Esophagus (tissue), 2 donors: ENCODE measurements at regions not wholly inside any gene's neighbourhood (a gene's known extent, or its start where the extent isn't known, plus 50 kb on each side); places are given as distances from the start of the nearest gene placed in this dataset.
"Not testable (repeated sequence)": the region's sequence is repeated elsewhere in the genome, so short reads cannot be mapped to it uniquely, and the experiment has no call there.

Source experiments
- H3K27ac ChIP-seq, 2 donors: one replicate each; pipeline ENCODE4 v1.5.1; 2013; ENCODE audit warnings: low read depth in 2 of 2, mild to moderate bottlenecking in 2 of 2, inconsistent platforms in 1 of 2, low read length in 1 of 2, moderate library complexity in 1 of 2
- H3K27me3 ChIP-seq, 2 donors: one replicate each; pipeline ENCODE4 v1.6.1; 2013; ENCODE audit warnings: low read length in 2 of 2, control low read depth in 1 of 2, mild to moderate bottlenecking in 1 of 2; ENCODE audit not compliant: insufficient read depth in 2 of 2, control insufficient read depth in 1 of 2
- H3K36me3 ChIP-seq, 2 donors: one replicate each; pipeline ENCODE4 v1.6.1; 2013; ENCODE audit warnings: low read length in 1 of 2; ENCODE audit not compliant: control insufficient read depth in 2 of 2, insufficient read depth in 2 of 2
- H3K4me1 ChIP-seq, 2 donors: one replicate each; pipeline ENCODE4 v1.6.1; 2013; ENCODE audit warnings: low read length in 1 of 2; ENCODE audit not compliant: control insufficient read depth in 2 of 2, insufficient read depth in 2 of 2
- H3K4me3 ChIP-seq, 2 donors: one replicate each; pipeline ENCODE4 v1.5.1; 2013; ENCODE audit warnings: low read length in 2 of 2, mild to moderate bottlenecking in 2 of 2, low read depth in 1 of 2, moderate library complexity in 1 of 2
- H3K9me3 ChIP-seq, 2 donors: one replicate each; pipeline ENCODE4 v1.6.1; 2013; ENCODE audit warnings: mild to moderate bottlenecking in 2 of 2, low read depth in 1 of 2, low read length in 1 of 2, moderate library complexity in 1 of 2; ENCODE audit not compliant: control insufficient read depth in 2 of 2, insufficient read depth in 1 of 2
- WGBS, 2 donors: extraction: QIAGEN DNeasy Blood & Tissue Kit; methylation state at CpG; one replicate each; pipeline ENCODE4 v1.1.7; 2013; 5-methylcytosine and 5-hydroxymethylcytosine counted together
- donor health status: healthy with polysubstance abuse.
- donor health status: Bipolar disorder and iron deficiency.

GRCh38 chr7:96861-97260, 95.5 kb upstream of the FAM20C start:
- WGBS, 2 donors: 74 to 78% methylated on average over 6 of the region's 6 CpGs
- Histone ChIP-seq H3K4me3 (no peak overlapping the region), H3K4me1 (peaks cover 0 to 6% of the 10 kb centered on the region in 2 donors), H3K36me3 (no peaks in the 10 kb centered on the region), H3K27me3 (peaks cover 0 to 3% of the 10 kb centered on the region in 2 donors), H3K9me3 (peaks cover 0 to 4% of the 10 kb centered on the region in 2 donors), H3K27ac (no peak overlapping the region)

GRCh38 chr7:97310-97841, 95.0 kb upstream of the FAM20C start:
- peaks cover 0 to 6% of the 10 kb centered on the region in 2 donors for H3K4me1 ChIP-seq
- 63 to 64% methylated on average over 3 of the region's 3 CpGs for WGBS, 2 donors
- H3K9me3 ChIP-seq: peaks cover 0 to 4% of the 10 kb centered on the region in 2 donors
- no peak overlapping the region for H3K27ac ChIP-seq
- no peaks in the 10 kb centered on the region for H3K36me3 ChIP-seq
- peaks cover 0 to 3% of the 10 kb centered on the region in 2 donors for H3K27me3 ChIP-seq
- H3K4me3 ChIP-seq: no peak overlapping the region

- H3K4me3 ChIP-seq: no peak overlapping the region
- H3K27ac ChIP-seq: no peak overlapping the region
- H3K27me3 ChIP-seq: peaks cover 0 to 3% of the 10 kb centered on the region in 2 donors
- H3K9me3 ChIP-seq: peaks cover 0 to 4% of the 10 kb centered on the region in 2 donors
- H3K4me1 ChIP-seq: no peaks in the 10 kb centered on the region
- WGBS, 2 donors: 82 to 83% methylated on average over 10 of the region's 10 CpGs
- H3K36me3 ChIP-seq: no peaks in the 10 kb centered on the region
Measured at GRCh38 chr7:101146-102046, 91.0 kb upstream of the FAM20C start.

GRCh38 chr7:102047-102711, 90.2 kb upstream of the FAM20C start:
- H3K27ac ChIP-seq: no peak overlapping the region
- H3K4me1 ChIP-seq: no peaks in the 10 kb centered on the region
- H3K36me3 ChIP-seq: no peaks in the 10 kb centered on the region
- H3K4me3 ChIP-seq: no peak overlapping the region
- H3K27me3 ChIP-seq: no peaks in the 10 kb centered on the region
- peaks cover 0 to 4% of the 10 kb centered on the region in 2 donors for H3K9me3 ChIP-seq
- 81 to 85% methylated on average over 13 of the region's 13 CpGs for WGBS, 2 donors

GRCh38 chr7:102721-103120, 89.7 kb upstream of the FAM20C start:
- Histone ChIP-seq H3K27ac (no peak overlapping the region), H3K4me3 (no peak overlapping the region), H3K4me1 (no peaks in the 10 kb centered on the region), H3K36me3 (no peaks in the 10 kb centered on the region), H3K27me3 (no peaks in the 10 kb centered on the region), H3K9me3 (peaks cover 0 to 3% of the 10 kb centered on the region in 2 donors)
- 76 to 78% methylated on average over 12 to 14 of the region's 14 CpGs for WGBS, 2 donors

- not testable (repeated sequence) for H3K4me3 ChIP-seq, H3K27me3 ChIP-seq, H3K36me3 ChIP-seq, H3K4me1 ChIP-seq, H3K9me3 ChIP-seq, H3K27ac ChIP-seq
- WGBS, 2 donors: 86 to 100% methylated on average over 3 to 4 of the region's 10 CpGs
Measured at GRCh38 chr7:103981-104380, 88.4 kb upstream of the FAM20C start.

- Histone ChIP-seq H3K36me3 (no peaks in the 10 kb centered on the region), H3K4me3 (no peak overlapping the region), H3K9me3 (peaks cover 0 to 3% of the 10 kb centered on the region in 2 donors), H3K4me1 (peaks cover 0 to 4% of the 10 kb centered on the region in 2 donors), H3K27ac (no peak overlapping the region), H3K27me3 (no peaks in the 10 kb centered on the region)
- 93% methylated on average over 8 of the region's 8 CpGs for WGBS, 2 donors
Measured at GRCh38 chr7:105002-105401, 87.4 kb upstream of the FAM20C start.

- peaks cover 0 to 4% of the 10 kb centered on the region in 2 donors for H3K4me1 ChIP-seq
- WGBS, 2 donors: 50 to 65% methylated on average over 5 of the region's 5 CpGs
- H3K4me3 ChIP-seq: no peak overlapping the region
- peaks cover 0 to 3% of the 10 kb centered on the region in 2 donors for H3K9me3 ChIP-seq
- no peak overlapping the region for H3K27ac ChIP-seq
- H3K27me3 ChIP-seq: no peaks in the 10 kb centered on the region
- no peaks in the 10 kb centered on the region for H3K36me3 ChIP-seq
Measured at GRCh38 chr7:106356-106755, 86.0 kb upstream of the FAM20C start.

GRCh38 chr7:107233-107632, 85.1 kb upstream of the FAM20C start:
- Histone ChIP-seq H3K9me3 (peaks cover 0 to 3% of the 10 kb centered on the region in 2 donors), H3K4me3 (no peak overlapping the region), H3K27me3 (no peaks in the 10 kb centered on the region), H3K4me1 (peaks cover 0 to 4% of the 10 kb centered on the region in 2 donors), H3K36me3 (no peaks in the 10 kb centered on the region), H3K27ac (no peak overlapping the region)
- WGBS, 2 donors: 68 to 80% methylated on average over 4 of the region's 4 CpGs
